Fibroblast of peridontal ligament (primary cell): ENCODE measurements at regions not wholly inside any gene's neighbourhood (a gene's known extent, or its start where the extent isn't known, plus 50 kb on each side); places are given as distances from the start of the nearest gene placed in this dataset.

Experiments
- DNase-seq: peaks from one replicate; pipeline ENCODE4 v3.0.0-alpha.2; 2010; ENCODE audit errors: extremely low read depth

GRCh38 chr9:89903141-89903475 lies 298.3 kb downstream of the GADD45G start:
- no peak for DNase-seq

GRCh38 chr9:89905606-89906338 lies 301.0 kb downstream of the GADD45G start:
- no peak for DNase-seq

- no peak for DNase-seq
These were observed 307.2 kb downstream of the GADD45G start for GRCh38 chr9:89911721-89912604.

- DNase-seq, result no peak
These were observed 307.8 kb downstream of the GADD45G start for GRCh38 chr9:89912605-89912953.

- no peak for DNase-seq
These were observed 310.4 kb downstream of the GADD45G start for GRCh38 chr9:89915187-89915586.

- DNase-seq, result no peak
These were observed 311.3 kb downstream of the GADD45G start for GRCh38 chr9:89916001-89916597.

- no peak for DNase-seq
These were observed 313.0 kb downstream of the GADD45G start for GRCh38 chr9:89917861-89918260.

GRCh38 chr9:89919171-89919681 lies 314.4 kb downstream of the GADD45G start:
- no peak for DNase-seq

GRCh38 chr9:89920131-89920530 lies 315.3 kb downstream of the GADD45G start:
- no peak for DNase-seq

GRCh38 chr9:89920951-89921350 lies 316.1 kb downstream of the GADD45G start:
- no peak for DNase-seq

- DNase-seq, result no peak
These were observed 317.3 kb downstream of the GADD45G start for GRCh38 chr9:89922099-89922498.

- DNase-seq, result no peak
These were observed 318.4 kb downstream of the GADD45G start for GRCh38 chr9:89923174-89923573.

GRCh38 chr9:89923961-89924504 lies 319.2 kb downstream of the GADD45G start:
- DNase-seq, result no peak

GRCh38 chr9:89924611-89925010 lies 319.8 kb downstream of the GADD45G start:
- DNase-seq, result no peak

GRCh38 chr9:89926167-89926566 lies 321.4 kb downstream of the GADD45G start:
- DNase-seq, result no peak

GRCh38 chr9:89926691-89927220 lies 321.9 kb downstream of the GADD45G start:
- no peak for DNase-seq

- DNase-seq, result no peak
These were observed 323.3 kb downstream of the GADD45G start for GRCh38 chr9:89928106-89928505.

- DNase-seq, result no peak
These were observed 323.9 kb downstream of the GADD45G start for GRCh38 chr9:89928521-89929275.

GRCh38 chr9:89929315-89929672 lies 324.5 kb downstream of the GADD45G start:
- no peak for DNase-seq

- no peak for DNase-seq
These were observed 325.1 kb downstream of the GADD45G start for GRCh38 chr9:89929673-89930480.

GRCh38 chr9:89933578-89933977 lies 328.8 kb downstream of the GADD45G start:
- no peak for DNase-seq
